Activated CD4-positive, alpha-beta T cell treated with anti-CD3 and anti-CD28 coated beads for 36 hours (primary cell): ENCODE measurements at regions not wholly inside any gene's neighbourhood (a gene's known extent, or its start where the extent isn't known, plus 50 kb on each side); places are given as distances from the start of the nearest gene placed in this dataset.

Experiments used
- ATAC-seq: fragments of 200-7000 bp; cut with Tn5 transposase; one replicate; pipeline ENCODE4 v1.10.0; 2021; ENCODE audit warnings: mild to moderate bottlenecking, moderate library complexity
- CTCF ChIA-PET: fragments of 350-600 bp; sonication (Branson Sonifier 250); formaldehyde crosslinking; loops from one replicate; lab custom pipeline; 2021; ENCODE audit warnings: antibody characterized with exemption; lab: Charles Lee
- POLR2A ChIA-PET: fragments of 350-600 bp; sonication (Branson Sonifier 250); formaldehyde crosslinking; loops from one replicate; lab custom pipeline; 2021; ENCODE audit warnings: antibody characterized with exemption, inconsistent platforms; lab: Charles Lee
- DNase-seq: peaks from one replicate; pipeline ENCODE4 v3.0.0-alpha.2; 2020
- H3K27ac Mint-ChIP-seq: one replicate; pipeline ENCODE4 v1.8.0; 2021; ENCODE audit warnings: mixed read lengths
- H3K27me3 Mint-ChIP-seq: one replicate; pipeline ENCODE4 v1.8.0; 2021; ENCODE audit warnings: mixed read lengths
- H3K36me3 Mint-ChIP-seq: one replicate; pipeline ENCODE4 v1.8.0; 2021; ENCODE audit warnings: low read depth, mixed read lengths
- H3K4me1 Mint-ChIP-seq: one replicate; pipeline ENCODE4 v1.8.0; 2021; ENCODE audit warnings: mixed read lengths
- H3K4me3 Mint-ChIP-seq: one replicate; pipeline ENCODE4 v1.8.0; 2021; ENCODE audit warnings: mild to moderate bottlenecking, moderate library complexity, mixed read lengths
- H3K9me3 Mint-ChIP-seq: one replicate; pipeline ENCODE4 v1.8.0; 2021; ENCODE audit warnings: low read depth, mixed read lengths
- intact Hi-C, 2 experiments: fragments of 100-400 bp; cut with DNase I in 1 of 2; cut with micrococcal nuclease in 1 of 2; formaldehyde crosslinking; loops; one replicate each; pipeline versions ENCODE4 v1.14.2 to v1.15.1; 2022 to 2024; cut with DNase I, micrococcal nuclease

- ChIA-PET POLR2A (interaction anchor here (0.5 kb wide), 1 partner anchor 13 kb away, joined by 4 read pairs; no protein-coding TSS in a partner anchor), CTCF (no interaction called here)
- intact Hi-C loops = no loop called here
- Mint-ChIP-seq H3K9me3 (peaks cover 8% of the 10 kb centered on the region), H3K4me1 (no peaks in the 10 kb centered on the region), H3K27ac (no peak overlapping the region), H3K27me3 (no peaks in the 10 kb centered on the region), H3K4me3 (no peak overlapping the region), H3K36me3 (no peaks in the 10 kb centered on the region)
- ATAC-seq = no peak
- DNase-seq = no peak
Observed at GRCh38 chr7:46814516-46815250, 767.2 kb downstream of the TNS3 start.

GRCh38 chr7:46812101-46812675, 769.7 kb downstream of the TNS3 start:
- ChIA-PET POLR2A (no interaction called here), CTCF (no interaction called here)
- Mint-ChIP-seq H3K27me3 (no peaks in the 10 kb centered on the region), H3K27ac (no peak overlapping the region), H3K36me3 (no peaks in the 10 kb centered on the region), H3K9me3 (peaks cover 4% of the 10 kb centered on the region), H3K4me1 (no peaks in the 10 kb centered on the region), H3K4me3 (no peak overlapping the region)
- DNase-seq (no peak), ATAC-seq (no peak)
- intact Hi-C loops = no loop called here

DNA sequence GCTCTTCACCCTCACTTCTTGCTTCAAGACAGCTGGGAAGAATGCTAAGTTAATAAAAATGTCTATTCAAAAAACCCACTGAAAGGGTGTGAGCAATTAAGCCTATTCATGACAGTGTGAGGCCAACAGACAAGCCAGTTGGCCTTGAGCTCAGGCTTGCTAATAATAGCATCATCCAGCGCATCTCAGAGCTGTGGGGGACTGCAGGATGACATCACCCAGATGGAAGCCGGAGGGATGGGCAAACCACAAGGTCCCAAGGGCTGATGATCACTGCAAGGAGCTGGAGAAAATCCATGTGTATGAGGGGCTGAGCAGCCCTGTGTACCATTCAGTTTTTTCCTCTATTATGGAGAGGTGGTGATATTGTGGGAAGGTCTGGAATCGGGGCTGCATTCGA, 770.4 kb downstream of the TNS3 start:
- POLR2A ChIA-PET = no interaction called here
- CTCF ChIA-PET = no interaction called here
- Mint-ChIP-seq H3K27me3 (no peaks in the 10 kb centered on the region), H3K27ac (no peak overlapping the region), H3K9me3 (peaks cover 4% of the 10 kb centered on the region), H3K4me3 (no peak overlapping the region), H3K4me1 (no peaks in the 10 kb centered on the region), H3K36me3 (no peaks in the 10 kb centered on the region)
- intact Hi-C loops = no loop called here
- ATAC-seq (no peak), DNase-seq (no peak)

GRCh38 chr7:46810986-46811385, 770.9 kb downstream of the TNS3 start:
- DNase-seq = no peak
- intact Hi-C loops = no loop called here
- Mint-ChIP-seq H3K4me3 (no peak overlapping the region), H3K9me3 (peaks cover 4% of the 10 kb centered on the region), H3K4me1 (no peaks in the 10 kb centered on the region), H3K27me3 (no peaks in the 10 kb centered on the region), H3K27ac (no peak overlapping the region), H3K36me3 (no peaks in the 10 kb centered on the region)
- CTCF ChIA-PET = no interaction called here
- ATAC-seq = no peak
- POLR2A ChIA-PET = no interaction called here

GRCh38 chr7:46809886-46810285, 772.0 kb downstream of the TNS3 start:
- Mint-ChIP-seq H3K4me3 (no peak overlapping the region), H3K36me3 (no peaks in the 10 kb centered on the region), H3K27ac (no peak overlapping the region), H3K9me3 (peaks cover 4% of the 10 kb centered on the region), H3K27me3 (no peaks in the 10 kb centered on the region), H3K4me1 (no peaks in the 10 kb centered on the region)
- intact Hi-C loops = no loop called here
- ChIA-PET CTCF (no interaction called here), POLR2A (no interaction called here)
- DNase-seq (no peak), ATAC-seq (no peak)

GRCh38 chr7:46806856-46807255, 775.1 kb downstream of the TNS3 start:
- Mint-ChIP-seq H3K36me3 (no peaks in the 10 kb centered on the region), H3K27me3 (no peaks in the 10 kb centered on the region), H3K27ac (no peak overlapping the region), H3K4me1 (no peaks in the 10 kb centered on the region), H3K4me3 (no peak overlapping the region), H3K9me3 (peaks cover 9% of the 10 kb centered on the region)
- ChIA-PET CTCF (no interaction called here), POLR2A (no interaction called here)
- intact Hi-C loops = no loop called here
- DNase-seq (no peak), ATAC-seq (no peak)

GRCh38 chr7:46802479-46802878, 779.4 kb downstream of the TNS3 start:
- H3K9me3 Mint-ChIP-seq = peaks cover 8% of the 10 kb centered on the region
- no peaks in the 10 kb centered on the region for H3K36me3 Mint-ChIP-seq
- POLR2A ChIA-PET = no interaction called here
- H3K27me3 Mint-ChIP-seq = no peaks in the 10 kb centered on the region
- no peak overlapping the region for H3K27ac Mint-ChIP-seq
- no peak for DNase-seq
- H3K4me1 Mint-ChIP-seq = no peaks in the 10 kb centered on the region
- intact Hi-C loops = no loop called here
- CTCF ChIA-PET = no interaction called here
- H3K4me3 Mint-ChIP-seq = no peak overlapping the region
- ATAC-seq = no peak

- intact Hi-C loops = no loop called here
- no peak overlapping the region for H3K4me3 Mint-ChIP-seq
- H3K4me1 Mint-ChIP-seq = no peaks in the 10 kb centered on the region
- ChIA-PET CTCF (no interaction called here), POLR2A (no interaction called here)
- H3K36me3 Mint-ChIP-seq = no peaks in the 10 kb centered on the region
- DNase-seq (no peak), ATAC-seq (no peak)
- H3K27ac Mint-ChIP-seq = no peak overlapping the region
- peaks cover 2% of the 10 kb centered on the region for H3K9me3 Mint-ChIP-seq
- H3K27me3 Mint-ChIP-seq = no peaks in the 10 kb centered on the region
Observed at GRCh38 chr7:46791188-46791587, 790.7 kb downstream of the TNS3 start.

DNA sequence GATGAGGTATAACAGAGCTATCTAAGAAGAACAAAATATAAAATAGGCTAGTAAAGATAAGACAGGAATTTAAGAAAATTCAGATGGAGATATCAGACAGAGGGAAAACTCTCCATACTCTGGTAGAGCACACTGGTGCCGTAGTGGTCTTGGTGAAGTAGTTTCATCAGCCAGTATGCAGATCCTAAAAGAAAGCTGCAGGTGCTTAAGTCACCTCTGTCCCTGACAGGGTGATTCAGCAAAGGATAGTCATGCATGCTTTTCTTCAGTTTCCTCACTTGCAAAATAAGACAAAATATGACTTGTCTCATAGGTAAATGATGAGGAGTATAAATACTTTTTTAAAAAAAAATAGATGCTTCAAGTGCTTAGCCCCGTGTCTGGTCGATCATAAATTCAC, 794.9 kb downstream of the TNS3 start:
- Mint-ChIP-seq H3K4me3 (no peak overlapping the region), H3K36me3 (no peaks in the 10 kb centered on the region), H3K9me3 (peaks cover 2% of the 10 kb centered on the region), H3K4me1 (no peaks in the 10 kb centered on the region), H3K27ac (no peak overlapping the region), H3K27me3 (no peaks in the 10 kb centered on the region)
- no peak for ATAC-seq
- intact Hi-C loops = no loop called here
- DNase-seq = no peak
- POLR2A ChIA-PET = no interaction called here
- CTCF ChIA-PET = no interaction called here

GRCh38 chr7:46786221-46786954, 795.5 kb downstream of the TNS3 start:
- H3K9me3 Mint-ChIP-seq = peaks cover 4% of the 10 kb centered on the region
- POLR2A ChIA-PET = no interaction called here
- no peaks in the 10 kb centered on the region for H3K36me3 Mint-ChIP-seq
- CTCF ChIA-PET = no interaction called here
- H3K4me3 Mint-ChIP-seq = no peak overlapping the region
- no peaks in the 10 kb centered on the region for H3K27me3 Mint-ChIP-seq
- intact Hi-C loops = no loop called here
- H3K4me1 Mint-ChIP-seq = no peaks in the 10 kb centered on the region
- no peak for DNase-seq
- H3K27ac Mint-ChIP-seq = no peak overlapping the region
- ATAC-seq = no peak

- no peak overlapping the region for H3K27ac Mint-ChIP-seq
- DNase-seq (no peak), ATAC-seq (no peak)
- H3K4me3 Mint-ChIP-seq = no peak overlapping the region
- H3K4me1 Mint-ChIP-seq = no peaks in the 10 kb centered on the region
- intact Hi-C loops = no loop called here
- H3K27me3 Mint-ChIP-seq = no peaks in the 10 kb centered on the region
- H3K9me3 Mint-ChIP-seq = peaks cover 4% of the 10 kb centered on the region
- H3K36me3 Mint-ChIP-seq = no peaks in the 10 kb centered on the region
- ChIA-PET CTCF (no interaction called here), POLR2A (no interaction called here)
Observed at GRCh38 chr7:46784732-46785131, 797.2 kb downstream of the TNS3 start.

DNA sequence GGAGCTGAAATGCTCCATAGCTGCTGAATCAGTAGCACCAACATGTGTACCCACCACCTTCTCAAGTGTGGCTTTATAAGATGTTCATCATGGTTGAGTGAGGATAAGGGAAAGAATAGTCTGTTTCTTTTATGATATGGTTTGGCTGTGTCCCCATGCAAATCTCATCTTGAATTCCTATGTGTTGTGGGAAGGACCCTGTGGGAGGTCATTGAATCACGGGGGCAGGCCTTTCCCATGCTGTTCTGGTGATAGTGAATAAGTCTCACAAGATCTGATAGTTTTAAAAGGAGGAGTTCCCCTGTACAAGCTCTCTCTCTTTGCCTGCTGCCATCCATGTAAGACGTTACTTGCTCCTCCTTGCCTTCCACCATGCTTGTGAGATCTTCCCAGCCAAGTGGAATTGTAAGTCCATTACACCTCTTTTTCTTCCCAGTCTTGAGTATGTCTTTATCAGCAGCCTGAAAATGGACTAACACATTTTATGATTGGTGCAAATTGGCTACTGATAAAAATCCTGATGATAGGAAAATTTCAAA, 799.9 kb downstream of the TNS3 start:
- intact Hi-C loops = no loop called here
- Mint-ChIP-seq H3K4me1 (no peaks in the 10 kb centered on the region), H3K27ac (no peak overlapping the region), H3K36me3 (no peaks in the 10 kb centered on the region), H3K9me3 (peaks cover 9% of the 10 kb centered on the region), H3K27me3 (no peaks in the 10 kb centered on the region), H3K4me3 (no peak overlapping the region)
- CTCF ChIA-PET = no interaction called here
- ATAC-seq = no peak
- POLR2A ChIA-PET = no interaction called here
- DNase-seq = no peak
